ENCODE measurements at regions not wholly inside any gene's neighbourhood (a gene's known extent, or its start where the extent isn't known, plus 50 kb on each side); places are given as distances from the start of the nearest gene placed in this dataset.

DNA sequence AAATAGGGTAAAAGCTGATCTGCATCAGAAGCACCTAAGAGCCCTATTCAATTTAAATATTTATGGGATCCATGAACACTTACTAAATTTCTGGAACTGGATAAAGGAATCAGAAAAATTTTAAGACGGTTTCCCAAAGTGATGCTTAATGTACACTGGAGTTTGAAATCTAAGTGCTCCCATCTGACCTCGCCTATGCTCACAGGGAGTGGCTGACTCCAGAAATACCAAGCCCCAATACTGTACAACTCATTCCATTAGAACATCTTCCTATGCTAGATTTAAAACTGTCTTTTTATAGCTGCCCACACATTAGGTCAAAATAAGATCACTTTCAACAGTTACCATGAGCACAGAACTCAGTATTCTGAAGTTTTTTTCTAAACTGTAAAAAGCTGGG lies 1214.6 kb downstream of the CDH11 start:
- H3K4me3 ChIP-seq = no peak overlapping the region
- no peaks in the 10 kb centered on the region for H3K36me3 ChIP-seq
- ATAC-seq (ENCODE audit: insufficient number of reproducible peaks, low FRiP score, low read depth) (no peak), DNase-seq (ENCODE audit: low spot score) (no peak)
- no peaks in the 10 kb centered on the region for H3K27me3 ChIP-seq (replicated peaks; ENCODE audit: insufficient read depth)
- no peaks in the 10 kb centered on the region for H3K4me1 ChIP-seq (ENCODE audit: control insufficient read depth in 1 of 2, low read depth in 2 of 2)
- no peaks in the 10 kb centered on the region for H3K9me3 ChIP-seq
- H3K27ac ChIP-seq = no peak overlapping the region
- TF ChIP-seq, protein P1, sequence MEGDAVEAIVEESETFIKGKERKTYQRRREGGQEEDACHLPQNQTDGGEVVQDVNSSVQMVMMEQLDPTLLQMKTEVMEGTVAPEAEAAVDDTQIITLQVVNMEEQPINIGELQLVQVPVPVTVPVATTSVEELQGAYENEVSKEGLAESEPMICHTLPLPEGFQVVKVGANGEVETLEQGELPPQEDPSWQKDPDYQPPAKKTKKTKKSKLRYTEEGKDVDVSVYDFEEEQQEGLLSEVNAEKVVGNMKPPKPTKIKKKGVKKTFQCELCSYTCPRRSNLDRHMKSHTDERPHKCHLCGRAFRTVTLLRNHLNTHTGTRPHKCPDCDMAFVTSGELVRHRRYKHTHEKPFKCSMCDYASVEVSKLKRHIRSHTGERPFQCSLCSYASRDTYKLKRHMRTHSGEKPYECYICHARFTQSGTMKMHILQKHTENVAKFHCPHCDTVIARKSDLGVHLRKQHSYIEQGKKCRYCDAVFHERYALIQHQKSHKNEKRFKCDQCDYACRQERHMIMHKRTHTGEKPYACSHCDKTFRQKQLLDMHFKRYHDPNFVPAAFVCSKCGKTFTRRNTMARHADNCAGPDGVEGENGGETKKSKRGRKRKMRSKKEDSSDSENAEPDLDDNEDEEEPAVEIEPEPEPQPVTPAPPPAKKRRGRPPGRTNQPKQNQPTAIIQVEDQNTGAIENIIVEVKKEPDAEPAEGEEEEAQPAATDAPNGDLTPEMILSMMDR (IDR thresholded peaks at IDR 0.05) = no peak

DNA sequence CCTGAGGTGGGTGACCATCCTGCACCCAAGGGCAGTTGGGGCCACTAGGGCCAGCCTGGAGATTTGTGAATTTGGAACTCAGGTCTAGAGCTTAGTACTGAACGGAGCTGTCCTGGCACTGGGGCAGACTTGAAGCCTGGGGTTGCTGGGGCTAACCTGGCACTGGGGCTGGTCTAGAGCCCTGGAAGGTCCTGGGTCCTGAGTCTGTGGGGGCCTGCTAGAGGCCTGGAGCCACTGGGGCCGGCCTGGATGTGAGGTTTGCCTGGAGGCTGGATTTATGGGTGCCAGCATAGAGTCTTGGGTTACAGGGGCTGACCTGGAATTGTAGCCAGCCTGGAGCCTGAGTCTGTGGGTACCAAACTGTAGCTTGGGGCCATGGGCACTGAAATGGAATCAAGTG lies 1216.9 kb downstream of the CDH11 start:
- TF ChIP-seq, protein P1 (IDR thresholded peaks at IDR 0.05) = no peak

DNA sequence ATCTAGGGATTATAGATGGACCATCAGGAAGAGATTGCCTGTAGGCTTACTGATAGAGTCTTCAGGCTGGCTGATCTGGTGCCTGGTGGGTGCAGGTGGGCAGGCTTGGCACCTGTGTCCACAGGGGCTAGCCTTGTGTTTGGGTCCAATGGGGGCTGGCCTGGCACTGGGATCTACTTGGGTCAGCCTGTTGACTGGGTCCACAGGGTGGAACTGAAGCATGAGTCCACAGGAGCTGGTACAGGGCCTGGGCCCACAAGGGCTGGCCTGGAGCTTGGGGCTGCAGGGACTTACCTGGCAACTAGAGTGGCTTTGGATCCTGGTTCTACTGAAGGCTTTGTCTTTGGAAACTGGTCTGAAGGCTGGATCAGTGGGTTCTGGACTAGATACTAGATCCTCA lies 1217.7 kb downstream of the CDH11 start:
- H3K36me3 ChIP-seq = no peaks in the 10 kb centered on the region
- no peak overlapping the region for H3K27ac ChIP-seq
- H3K4me1 ChIP-seq (ENCODE audit: control insufficient read depth in 1 of 2, low read depth in 2 of 2) = no peaks in the 10 kb centered on the region
- DNase-seq (ENCODE audit: low spot score) (no peak), ATAC-seq (ENCODE audit: insufficient number of reproducible peaks, low FRiP score, low read depth) (no peak)
- H3K4me3 ChIP-seq = no peak overlapping the region
- no peaks in the 10 kb centered on the region for H3K27me3 ChIP-seq (replicated peaks; ENCODE audit: insufficient read depth)
- TF ChIP-seq, protein P1 (IDR thresholded peaks at IDR 0.05) = no peak
- no peaks in the 10 kb centered on the region for H3K9me3 ChIP-seq

More for the DNA sequence above, 1216.9 kb downstream of the CDH11 start:
- no peaks in the 10 kb centered on the region for H3K4me1 ChIP-seq (ENCODE audit: control insufficient read depth in 1 of 2, low read depth in 2 of 2)
- H3K36me3 ChIP-seq = no peaks in the 10 kb centered on the region
- H3K27ac ChIP-seq = no peak overlapping the region
- DNase-seq (ENCODE audit: low spot score) (no peak), ATAC-seq (ENCODE audit: insufficient number of reproducible peaks, low FRiP score, low read depth) (no peak)
- no peaks in the 10 kb centered on the region for H3K27me3 ChIP-seq (replicated peaks; ENCODE audit: insufficient read depth)
- H3K4me3 ChIP-seq = no peak overlapping the region
- no peaks in the 10 kb centered on the region for H3K9me3 ChIP-seq

DNA sequence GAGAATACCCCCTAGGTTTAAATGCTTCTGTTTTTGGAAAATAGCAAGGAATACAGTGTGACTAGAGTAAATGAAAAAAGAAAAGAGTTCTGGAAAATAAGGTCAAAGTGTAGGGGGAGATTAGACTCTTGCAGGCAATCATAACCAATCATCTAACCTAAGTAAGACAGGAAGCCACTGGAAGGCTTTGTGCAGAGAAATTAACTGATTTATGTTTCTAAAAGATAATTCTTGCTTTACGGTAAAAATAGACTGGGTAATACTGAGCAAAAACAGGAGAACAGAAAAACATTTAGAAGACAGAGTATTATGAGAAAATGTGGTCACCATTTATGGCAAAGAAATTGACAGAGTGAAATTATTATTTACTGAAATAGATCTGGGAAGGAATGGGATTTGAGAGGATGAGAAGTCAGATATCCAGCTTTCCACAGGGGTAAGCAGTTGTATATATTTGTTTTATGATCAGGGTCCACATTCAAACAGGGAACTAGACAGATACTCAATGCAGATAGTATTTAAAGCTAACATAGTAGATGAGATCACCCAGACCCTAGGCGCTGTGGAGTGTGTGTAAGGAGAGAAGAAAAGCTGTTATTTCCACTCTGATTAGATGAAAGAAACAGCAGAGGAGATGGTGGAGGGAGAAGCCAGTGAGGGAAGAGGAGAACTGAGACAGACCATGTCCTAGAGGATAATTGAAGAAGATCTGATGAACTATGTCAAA lies 1225.3 kb downstream of the CDH11 start:
- no peak for DNase-seq (ENCODE audit: low spot score)
- TF ChIP-seq, protein P1 (IDR thresholded peaks at IDR 0.05) = no peak
- Histone ChIP-seq H3K27ac (no peak overlapping the region), H3K9me3 (no peaks in the 10 kb centered on the region), H3K36me3 (no peaks in the 10 kb centered on the region), H3K4me1 (ENCODE audit: control insufficient read depth in 1 of 2, low read depth in 2 of 2) (no peaks in the 10 kb centered on the region), H3K27me3 (replicated peaks; ENCODE audit: insufficient read depth) (no peaks in the 10 kb centered on the region), H3K4me3 (no peak overlapping the region)
- ATAC-seq (ENCODE audit: insufficient number of reproducible peaks, low FRiP score, low read depth) = no peak

DNA sequence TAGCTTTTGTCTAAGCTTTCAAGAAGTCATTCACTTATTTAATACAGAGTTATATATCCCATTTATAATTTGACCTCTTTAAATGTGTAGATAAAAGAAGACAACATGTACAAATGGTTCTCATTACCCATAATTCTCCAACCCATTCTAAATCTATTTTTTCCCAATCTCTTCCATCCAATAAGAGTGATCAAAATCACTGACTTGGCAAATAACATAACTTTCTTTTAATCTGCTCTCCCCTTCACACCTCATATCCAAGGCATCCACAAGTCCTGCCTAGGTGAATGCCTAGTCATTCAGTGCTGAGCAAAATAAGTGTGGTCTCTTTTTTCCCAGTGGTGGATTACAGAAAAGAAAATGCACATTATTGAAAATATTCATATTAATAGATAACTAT lies 1231.1 kb downstream of the CDH11 start:
- H3K4me1 ChIP-seq (ENCODE audit: control insufficient read depth in 1 of 2, low read depth in 2 of 2) = no peaks in the 10 kb centered on the region
- H3K27me3 ChIP-seq (replicated peaks; ENCODE audit: insufficient read depth) = no peaks in the 10 kb centered on the region
- no peaks in the 10 kb centered on the region for H3K36me3 ChIP-seq
- H3K9me3 ChIP-seq = no peaks in the 10 kb centered on the region
- ATAC-seq (ENCODE audit: insufficient number of reproducible peaks, low FRiP score, low read depth) (no peak), DNase-seq (ENCODE audit: low spot score) (no peak)
- TF ChIP-seq, protein P1 (IDR thresholded peaks at IDR 0.05) = no peak
- no peak overlapping the region for H3K27ac ChIP-seq
- H3K4me3 ChIP-seq = no peak overlapping the region
